GM23338 (cell line): ENCODE measurements at regions not wholly inside any gene's neighbourhood (a gene's known extent, or its start where the extent isn't known, plus 50 kb on each side); places are given as distances from the start of the nearest gene placed in this dataset.

ENCODE experiments used
- ATAC-seq: fragments of 200-7000 bp; cut with Tn5 transposase; 3 replicates; pipeline ENCODE4 v1.9.1; 2020
- DNase-seq: peaks from one replicate; pipeline ENCODE4 v3.0.0-alpha.2; 2015; ENCODE audit warnings: low spot score
- H2AFZ ChIP-seq: fragments of 200-600 bp; sonication (generic); 2 replicates; pipeline ENCODE4 v1.8.0; 2016; ENCODE audit warnings: antibody characterized with exemption, mild to moderate bottlenecking, moderate library complexity
- H3F3A ChIP-seq: fragments of 200-600 bp; sonication (generic); replicated peaks from 2 replicates; pipeline ENCODE4 v1.8.0; 2017; ENCODE audit warnings: antibody characterized with exemption, mixed run types, low read depth
- H3K27ac ChIP-seq: fragments of 200-600 bp; sonication (generic); 2 replicates; pipeline ENCODE4 v1.6.1; 2016; ENCODE audit warnings: low read depth
- H3K27me3 ChIP-seq: fragments of 200-600 bp; sonication (generic); 2 replicates; pipeline ENCODE4 v1.8.0; 2016; ENCODE audit warnings: mild to moderate bottlenecking, mixed run types, moderate library complexity; ENCODE audit not compliant: insufficient read depth
- H3K36me3 ChIP-seq: fragments of 200-600 bp; sonication (generic); 2 replicates; pipeline ENCODE4 v1.8.0; 2016; ENCODE audit warnings: mild to moderate bottlenecking; ENCODE audit not compliant: insufficient read depth
- H3K4me1 ChIP-seq: fragments of 200-600 bp; sonication (generic); 2 replicates; pipeline ENCODE4 v1.8.0; 2016; ENCODE audit warnings: mild to moderate bottlenecking, moderate library complexity; ENCODE audit not compliant: insufficient read depth
- H3K4me2 ChIP-seq: fragments of 200-600 bp; sonication (generic); 2 replicates; pipeline ENCODE4 v1.7.1; 2017; ENCODE audit warnings: mixed run types
- H3K4me3 ChIP-seq: fragments of 200-600 bp; sonication (generic); 2 replicates; pipeline ENCODE4 v1.6.1; 2016; ENCODE audit warnings: mixed run types
- H3K79me2 ChIP-seq: fragments of 200-600 bp; sonication (generic); replicated peaks from 2 replicates; pipeline ENCODE4 v1.8.0; 2017; ENCODE audit warnings: mild to moderate bottlenecking; ENCODE audit not compliant: insufficient read depth
- H3K9me2 ChIP-seq: fragments of 200-600 bp; sonication (generic); 2 replicates; pipeline ENCODE4 v1.8.0; 2017; ENCODE audit not compliant: insufficient read depth
- H4K20me1 ChIP-seq: fragments of 200-600 bp; sonication (generic); replicated peaks from 2 replicates; pipeline ENCODE4 v1.8.0; 2017; ENCODE audit warnings: mild to moderate bottlenecking; ENCODE audit not compliant: insufficient read depth
- H3K27ac Mint-ChIP-seq: 2 replicates; pipeline ENCODE4 v1.8.0; 2020; ENCODE audit warnings: inconsistent platforms, mild to moderate bottlenecking, moderate library complexity, mixed read lengths
- H3K27me3 Mint-ChIP-seq: 3 replicates; pipeline ENCODE4 v1.8.0; 2022; ENCODE audit warnings: low read depth, mild to moderate bottlenecking, moderate library complexity, mixed read lengths, inconsistent platforms; ENCODE audit not compliant: insufficient read depth, poor library complexity
- H3K36me3 Mint-ChIP-seq: 3 replicates; pipeline ENCODE4 v1.8.0; 2021; ENCODE audit warnings: low read depth, mild to moderate bottlenecking, inconsistent platforms, moderate library complexity, mixed read lengths
- H3K4me1 Mint-ChIP-seq: 3 replicates; pipeline ENCODE4 v1.8.0; 2020; ENCODE audit warnings: mild to moderate bottlenecking, inconsistent platforms, mixed read lengths
- H3K4me3 Mint-ChIP-seq: 3 replicates; pipeline ENCODE4 v1.8.0; 2021; ENCODE audit warnings: moderate library complexity, mild to moderate bottlenecking, inconsistent platforms, mixed read lengths
- H3K9me3 Mint-ChIP-seq: 3 replicates; pipeline ENCODE4 v1.8.0; 2020; ENCODE audit warnings: moderate library complexity, mild to moderate bottlenecking, inconsistent platforms, mixed read lengths
- CREB1 ChIP-seq: fragments of 250-450 bp; sonication (Bioruptor Pico); IDR thresholded peaks from 2 replicates; pipeline ENCODE4 v1.5.0; 2020; ENCODE audit warnings: low read depth, mild to moderate bottlenecking, moderate library complexity
- EZH2phosphoT487 ChIP-seq: fragments of 200-600 bp; sonication (generic); IDR thresholded peaks from one replicate; pipeline ENCODE4 v1.8.1; 2018; ENCODE audit warnings: antibody characterized with exemption; ENCODE audit not compliant: unreplicated experiment
- JUNB ChIP-seq: IDR thresholded peaks from one replicate; pipeline ENCODE4 v1.6.1; 2016; ENCODE audit warnings: antibody characterized with exemption; ENCODE audit not compliant: unreplicated experiment
- NANOG ChIP-seq: IDR thresholded peaks from 2 replicates; pipeline ENCODE4 v1.6.1; 2016; ENCODE audit warnings: antibody characterized with exemption, borderline replicate concordance
- POLR2AphosphoS5 ChIP-seq: IDR thresholded peaks from 2 replicates; pipeline ENCODE4 v1.6.1; 2016; ENCODE audit warnings: antibody characterized with exemption, low read depth
- REST ChIP-seq: IDR thresholded peaks from one replicate; pipeline ENCODE4 v1.6.1; 2018; ENCODE audit warnings: antibody characterized with exemption; ENCODE audit not compliant: unreplicated experiment
- ZNF462 ChIP-seq: fragments of 250-450 bp; sonication (Bioruptor Pico); IDR thresholded peaks from 2 replicates; pipeline ENCODE4 v1.5.0; 2020; ENCODE audit warnings: mild to moderate bottlenecking, moderate library complexity

- TF ChIP-seq ZNF462 (CRISPR knock-in tag) = no peak
Observed at GRCh38 chr16:64238571-64238970, 883.3 kb downstream of the CDH11 start (continued).

GRCh38 chr16:64236316-64236715, 885.5 kb downstream of the CDH11 start:
- Histone ChIP-seq H3K36me3 (no peaks in the 10 kb centered on the region), H3K4me3 (no peak overlapping the region), H3K9me2 (peaks cover 6% of the 10 kb centered on the region; the same call in 1 of the 2 replicates), H3F3A (no peaks in the 10 kb centered on the region), H3K4me1 (no peaks in the 10 kb centered on the region), H3K27ac (no peak overlapping the region), H3K4me2 (no peak overlapping the region), H4K20me1 (no peaks in the 10 kb centered on the region), H3K79me2 (no peaks in the 10 kb centered on the region), H2AFZ (no peak overlapping the region), H3K27me3 (no peaks in the 10 kb centered on the region)
- DNase-seq (no peak), ATAC-seq (no peak)
- H3K9me3 Mint-ChIP-seq = no peaks in the 10 kb centered on the region; the same call in 1 of the 3 replicates
- no peak overlapping the region for H3K4me3 Mint-ChIP-seq
- H3K4me1 Mint-ChIP-seq = no peaks in the 10 kb centered on the region
- no peaks in the 10 kb centered on the region for H3K27me3 Mint-ChIP-seq
- H3K27ac Mint-ChIP-seq = no peak overlapping the region
- TF ChIP-seq ZNF462 (CRISPR knock-in tag) (no peak), CREB1 (CRISPR knock-in tag) (no peak), JUNB (no peak), POLR2AphosphoS5 (no peak), EZH2phosphoT487 (no peak), REST (no peak), NANOG (no peak)
- no peaks in the 10 kb centered on the region for H3K36me3 Mint-ChIP-seq
